ENCODE measurements at regions not wholly inside any gene's neighbourhood (a gene's known extent, or its start where the extent isn't known, plus 50 kb on each side); places are given as distances from the start of the nearest gene placed in this dataset.
"Not testable (repeated sequence)": the region's sequence is repeated elsewhere in the genome, so short reads cannot be mapped to it uniquely, and the experiment has no call there.

- no peaks in the 10 kb centered on the region for H3K27me3 ChIP-seq (ENCODE audit: insufficient read depth, low read length)
- H2AFZ ChIP-seq (ENCODE audit: low read length, unreplicated experiment) = no peak overlapping the region
- no peaks in the 10 kb centered on the region for H3K4me1 ChIP-seq (ENCODE audit: control insufficient read depth, insufficient read depth, low read length, unreplicated experiment)
- no peaks in the 10 kb centered on the region for H3K36me3 ChIP-seq (ENCODE audit: insufficient read depth, low read length)
- H3K27ac ChIP-seq (ENCODE audit: low read depth, low read length) = no peak overlapping the region
- H3K79me2 ChIP-seq (ENCODE audit: control insufficient read depth, insufficient read depth, low read length, unreplicated experiment) = no peaks in the 10 kb centered on the region
- no peak overlapping the region for H3K4me3 ChIP-seq (ENCODE audit: low read depth, low read length)
Observed at GRCh38 chr12:24517000-24517399, 431.9 kb downstream of the BCAT1 start.

- H3K27ac ChIP-seq (ENCODE audit: low read depth, low read length) = no peak overlapping the region
- no peaks in the 10 kb centered on the region for H3K27me3 ChIP-seq (ENCODE audit: insufficient read depth, low read length)
- no peaks in the 10 kb centered on the region for H3K79me2 ChIP-seq (ENCODE audit: control insufficient read depth, insufficient read depth, low read length, unreplicated experiment)
- no peak overlapping the region for H3K4me3 ChIP-seq (ENCODE audit: low read depth, low read length)
- no peaks in the 10 kb centered on the region for H3K4me1 ChIP-seq (ENCODE audit: control insufficient read depth, insufficient read depth, low read length, unreplicated experiment)
- no peak overlapping the region for H2AFZ ChIP-seq (ENCODE audit: low read length, unreplicated experiment)
- H3K36me3 ChIP-seq (ENCODE audit: insufficient read depth, low read length) = no peaks in the 10 kb centered on the region
Observed at GRCh38 chr12:24510581-24511125, 438.2 kb downstream of the BCAT1 start.

- no peak overlapping the region for H3K27ac ChIP-seq (ENCODE audit: low read depth, low read length)
Observed at GRCh38 chr12:24507827-24508226, 441.1 kb downstream of the BCAT1 start.

GRCh38 chr12:24505366-24506015, 443.4 kb downstream of the BCAT1 start:
- H3K4me3 ChIP-seq (ENCODE audit: low read depth, low read length) = no peak overlapping the region
- no peaks in the 10 kb centered on the region for H3K79me2 ChIP-seq (ENCODE audit: control insufficient read depth, insufficient read depth, low read length, unreplicated experiment)
- no peaks in the 10 kb centered on the region for H3K36me3 ChIP-seq (ENCODE audit: insufficient read depth, low read length)
- H3K27me3 ChIP-seq (ENCODE audit: insufficient read depth, low read length) = no peaks in the 10 kb centered on the region
- H2AFZ ChIP-seq (ENCODE audit: low read length, unreplicated experiment) = no peak overlapping the region
- peaks cover 7% of the 10 kb centered on the region for H3K4me1 ChIP-seq (ENCODE audit: control insufficient read depth, insufficient read depth, low read length, unreplicated experiment)
- H3K27ac ChIP-seq (ENCODE audit: low read depth, low read length) = no peak overlapping the region

More at GRCh38 chr12:24507827-24508226, 441.1 kb downstream of the BCAT1 start:
- no peaks in the 10 kb centered on the region for H3K27me3 ChIP-seq (ENCODE audit: insufficient read depth, low read length)
- H3K4me1 ChIP-seq (ENCODE audit: control insufficient read depth, insufficient read depth, low read length, unreplicated experiment) = no peaks in the 10 kb centered on the region
- H3K79me2 ChIP-seq (ENCODE audit: control insufficient read depth, insufficient read depth, low read length, unreplicated experiment) = no peaks in the 10 kb centered on the region
- no peaks in the 10 kb centered on the region for H3K36me3 ChIP-seq (ENCODE audit: insufficient read depth, low read length)
- no peak overlapping the region for H2AFZ ChIP-seq (ENCODE audit: low read length, unreplicated experiment)
- no peak overlapping the region for H3K4me3 ChIP-seq (ENCODE audit: low read depth, low read length)

GRCh38 chr12:24503477-24503876, 445.4 kb downstream of the BCAT1 start:
- H2AFZ ChIP-seq (ENCODE audit: low read length, unreplicated experiment); H3K27me3 ChIP-seq (ENCODE audit: insufficient read depth, low read length); H3K27ac ChIP-seq (ENCODE audit: low read depth, low read length); H3K79me2 ChIP-seq (ENCODE audit: control insufficient read depth, insufficient read depth, low read length, unreplicated experiment); H3K4me3 ChIP-seq (ENCODE audit: low read depth, low read length); H3K36me3 ChIP-seq (ENCODE audit: insufficient read depth, low read length): not testable (repeated sequence)
- peaks cover 22% of the 10 kb centered on the region for H3K4me1 ChIP-seq (ENCODE audit: control insufficient read depth, insufficient read depth, low read length, unreplicated experiment)

GRCh38 chr12:24500831-24501230, 448.1 kb downstream of the BCAT1 start:
- peaks cover 33% of the 10 kb centered on the region for H3K4me1 ChIP-seq (ENCODE audit: control insufficient read depth, insufficient read depth, low read length, unreplicated experiment)
- H2AFZ ChIP-seq (ENCODE audit: low read length, unreplicated experiment) = peak overlapping the region; percentile 44
- H3K4me3 ChIP-seq (ENCODE audit: low read depth, low read length) = peak overlapping the region; percentile 3; the same call in 1 of the 2 replicates
- H3K27ac ChIP-seq (ENCODE audit: low read depth, low read length) = peak overlapping the region; percentile 78; the same call in 1 of the 2 replicates
- no peaks in the 10 kb centered on the region for H3K79me2 ChIP-seq (ENCODE audit: control insufficient read depth, insufficient read depth, low read length, unreplicated experiment)
- no peaks in the 10 kb centered on the region for H3K36me3 ChIP-seq (ENCODE audit: insufficient read depth, low read length)
- no peaks in the 10 kb centered on the region for H3K27me3 ChIP-seq (ENCODE audit: insufficient read depth, low read length)

- Histone ChIP-seq H3K4me3 (ENCODE audit: low read depth, low read length) (peak overlapping the region; percentile 3; the same call in 1 of the 2 replicates), H3K79me2 (ENCODE audit: control insufficient read depth, insufficient read depth, low read length, unreplicated experiment) (no peaks in the 10 kb centered on the region), H3K4me1 (ENCODE audit: control insufficient read depth, insufficient read depth, low read length, unreplicated experiment) (peaks cover 33% of the 10 kb centered on the region), H3K36me3 (ENCODE audit: insufficient read depth, low read length) (no peaks in the 10 kb centered on the region), H2AFZ (ENCODE audit: low read length, unreplicated experiment) (peak overlapping the region; percentile 44), H3K27me3 (ENCODE audit: insufficient read depth, low read length) (no peaks in the 10 kb centered on the region), H3K27ac (ENCODE audit: low read depth, low read length) (peak overlapping the region; percentile 78)
Observed at GRCh38 chr12:24500421-24500820, 448.5 kb downstream of the BCAT1 start.

GRCh38 chr12:24499151-24500146, 449.5 kb downstream of the BCAT1 start:
- Histone ChIP-seq H3K27ac (ENCODE audit: low read depth, low read length) (peak overlapping the region; percentile 78), H3K4me3 (ENCODE audit: low read depth, low read length) (peak overlapping the region; percentile 43), H3K79me2 (ENCODE audit: control insufficient read depth, insufficient read depth, low read length, unreplicated experiment) (no peaks in the 10 kb centered on the region), H3K36me3 (ENCODE audit: insufficient read depth, low read length) (no peaks in the 10 kb centered on the region), H2AFZ (ENCODE audit: low read length, unreplicated experiment) (peak overlapping the region; percentile 44), H3K4me1 (ENCODE audit: control insufficient read depth, insufficient read depth, low read length, unreplicated experiment) (peaks cover 33% of the 10 kb centered on the region), H3K27me3 (ENCODE audit: insufficient read depth, low read length) (no peaks in the 10 kb centered on the region)

GRCh38 chr12:24496755-24497154, 452.1 kb downstream of the BCAT1 start:
- H3K79me2 ChIP-seq (ENCODE audit: control insufficient read depth, insufficient read depth, low read length, unreplicated experiment) = no peaks in the 10 kb centered on the region
- H2AFZ ChIP-seq (ENCODE audit: low read length, unreplicated experiment) = no peak overlapping the region
- no peak overlapping the region for H3K4me3 ChIP-seq (ENCODE audit: low read depth, low read length)
- H3K4me1 ChIP-seq (ENCODE audit: control insufficient read depth, insufficient read depth, low read length, unreplicated experiment) = peaks cover 33% of the 10 kb centered on the region
- no peaks in the 10 kb centered on the region for H3K27me3 ChIP-seq (ENCODE audit: insufficient read depth, low read length)
- no peak overlapping the region for H3K27ac ChIP-seq (ENCODE audit: low read depth, low read length)
- H3K36me3 ChIP-seq (ENCODE audit: insufficient read depth, low read length) = no peaks in the 10 kb centered on the region

- H3K27ac ChIP-seq (ENCODE audit: low read depth, low read length) = no peak overlapping the region
- peaks cover 17% of the 10 kb centered on the region for H3K4me1 ChIP-seq (ENCODE audit: control insufficient read depth, insufficient read depth, low read length, unreplicated experiment)
- no peaks in the 10 kb centered on the region for H3K79me2 ChIP-seq (ENCODE audit: control insufficient read depth, insufficient read depth, low read length, unreplicated experiment)
- no peaks in the 10 kb centered on the region for H3K36me3 ChIP-seq (ENCODE audit: insufficient read depth, low read length)
- no peak overlapping the region for H2AFZ ChIP-seq (ENCODE audit: low read length, unreplicated experiment)
- H3K4me3 ChIP-seq (ENCODE audit: low read depth, low read length) = no peak overlapping the region
- no peaks in the 10 kb centered on the region for H3K27me3 ChIP-seq (ENCODE audit: insufficient read depth, low read length)
Observed at GRCh38 chr12:24494401-24494800, 454.5 kb downstream of the BCAT1 start.
